GM19043 (cell line): ENCODE measurements at regions not wholly inside any gene's neighbourhood (a gene's known extent, or its start where the extent isn't known, plus 50 kb on each side); places are given as distances from the start of the nearest gene placed in this dataset.

ENCODE experiments used
- ATAC-seq: cut with Tn5 transposase; IDR thresholded peaks from one replicate; pipeline ENCODE4 v1.9.1; 2021; ENCODE audit warnings: low read depth; ENCODE audit not compliant: unreplicated experiment

DNA sequence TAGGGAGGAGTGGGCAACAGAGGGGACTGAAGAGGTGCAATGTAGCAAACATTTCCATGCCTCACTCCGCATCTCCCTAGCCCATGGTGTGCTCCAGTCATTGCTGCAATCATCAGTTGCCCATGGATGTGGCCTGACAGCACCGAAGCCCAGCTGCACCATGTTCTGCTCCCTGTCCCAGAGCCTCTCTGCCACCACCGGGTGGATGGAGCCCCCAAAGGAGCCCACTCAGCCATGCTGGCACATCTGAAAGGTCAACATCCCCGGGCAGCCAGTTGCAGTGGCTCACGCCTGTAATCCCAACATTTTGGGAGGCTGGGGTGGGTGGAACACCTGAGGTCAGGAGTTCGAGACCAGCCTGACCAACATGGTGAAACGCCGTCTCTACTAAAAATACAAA is 336.4 kb upstream of the ZMIZ1 start:
- ATAC-seq = no peak

DNA sequence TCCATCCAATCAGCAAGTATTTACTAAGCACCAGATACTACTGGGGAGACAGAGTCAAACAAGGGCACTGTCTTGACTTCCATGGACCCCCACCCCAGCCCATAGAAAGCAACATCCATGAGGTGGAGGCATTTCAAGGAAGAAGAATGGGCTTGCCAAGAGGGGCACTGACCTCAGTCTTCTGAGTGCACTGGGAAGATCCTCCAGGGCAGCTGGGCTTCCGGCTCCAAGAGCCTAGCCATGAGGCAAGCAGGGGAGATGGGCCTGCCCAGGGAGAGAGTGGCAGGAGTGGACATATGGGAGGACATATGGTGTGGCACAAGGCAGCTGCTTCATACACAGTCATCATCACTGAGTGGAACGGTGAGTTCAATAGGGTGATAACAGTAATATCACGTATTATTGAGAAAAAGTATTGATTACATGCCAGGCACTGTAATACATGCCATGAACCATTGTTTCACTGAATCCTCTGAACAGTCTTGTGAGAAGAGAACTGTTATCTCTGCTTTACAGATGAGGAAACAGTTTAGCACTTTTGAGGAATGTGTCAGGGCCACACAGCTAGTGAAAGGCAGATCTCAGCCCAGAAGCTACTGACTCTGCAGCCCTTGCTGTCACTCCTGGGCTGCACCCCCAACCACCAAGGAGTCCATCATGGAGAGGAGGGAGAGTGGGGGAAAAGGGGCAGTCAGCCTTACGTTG is 331.7 kb upstream of the ZMIZ1 start:
- no peak for ATAC-seq

DNA sequence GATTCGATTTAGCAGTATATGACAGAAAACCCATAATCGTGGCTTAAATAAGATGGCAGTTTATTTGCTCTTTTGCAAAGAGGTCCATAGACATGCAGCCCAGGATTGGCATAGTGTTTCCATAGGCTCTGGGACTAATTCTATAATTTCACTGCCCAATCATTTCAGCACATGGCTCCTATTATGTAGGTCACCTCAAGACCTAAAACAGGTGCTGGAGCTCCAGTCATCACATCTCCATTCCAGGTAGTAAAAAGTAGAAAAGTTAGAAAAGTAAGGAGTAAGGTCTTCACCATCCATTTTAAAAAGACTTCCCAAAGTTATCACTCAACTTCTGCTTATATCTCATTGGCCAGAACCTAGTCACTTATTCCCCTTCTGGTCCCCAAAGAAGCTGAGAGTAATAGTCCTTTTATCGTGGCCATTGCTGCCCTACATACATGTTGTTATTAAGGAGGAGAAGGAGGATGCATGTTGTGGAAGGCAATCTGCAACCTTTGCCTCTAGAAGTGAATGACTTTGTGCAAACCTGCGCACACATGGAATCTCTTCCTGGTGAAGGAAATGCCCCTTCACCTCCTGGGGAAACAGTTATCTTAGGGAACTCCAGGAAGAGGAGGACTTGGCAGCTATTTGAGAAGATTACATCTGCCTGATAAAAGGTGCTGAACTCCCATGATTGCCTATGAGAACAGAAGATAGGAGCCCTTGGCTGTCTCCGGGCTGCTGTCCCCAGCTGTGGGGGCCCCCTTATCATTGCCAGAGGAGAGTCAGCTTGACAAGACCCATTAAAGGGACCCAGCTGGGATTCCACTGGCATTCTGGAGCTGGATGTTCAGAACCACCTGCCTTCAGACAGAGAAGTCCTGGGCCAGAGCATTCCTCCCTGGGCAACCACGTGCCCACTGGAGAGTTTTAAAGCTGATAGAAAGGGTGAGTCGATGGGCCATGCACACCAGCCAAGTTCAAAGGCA is 330.6 kb upstream of the ZMIZ1 start:
- no peak for ATAC-seq

DNA sequence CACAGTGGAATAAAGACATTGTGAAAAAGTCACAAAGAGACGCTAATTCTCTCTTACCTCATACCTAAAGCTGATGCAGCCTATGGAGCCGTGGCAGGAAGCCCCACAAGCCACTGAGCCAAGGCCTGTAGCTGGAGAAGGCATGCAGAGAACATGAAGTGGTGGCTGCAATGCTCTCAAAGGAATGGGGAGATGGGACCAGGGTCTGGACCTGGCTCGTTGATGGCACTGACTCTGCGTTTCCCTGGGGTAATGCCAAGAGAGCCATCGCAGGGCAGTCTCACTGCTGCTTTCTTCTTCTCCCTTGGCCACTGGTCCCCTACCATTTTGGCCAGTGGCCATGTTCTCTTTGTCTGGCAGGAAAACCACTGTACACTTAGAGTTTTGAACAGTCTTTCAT is 329.9 kb upstream of the ZMIZ1 start:
- no peak for ATAC-seq

DNA sequence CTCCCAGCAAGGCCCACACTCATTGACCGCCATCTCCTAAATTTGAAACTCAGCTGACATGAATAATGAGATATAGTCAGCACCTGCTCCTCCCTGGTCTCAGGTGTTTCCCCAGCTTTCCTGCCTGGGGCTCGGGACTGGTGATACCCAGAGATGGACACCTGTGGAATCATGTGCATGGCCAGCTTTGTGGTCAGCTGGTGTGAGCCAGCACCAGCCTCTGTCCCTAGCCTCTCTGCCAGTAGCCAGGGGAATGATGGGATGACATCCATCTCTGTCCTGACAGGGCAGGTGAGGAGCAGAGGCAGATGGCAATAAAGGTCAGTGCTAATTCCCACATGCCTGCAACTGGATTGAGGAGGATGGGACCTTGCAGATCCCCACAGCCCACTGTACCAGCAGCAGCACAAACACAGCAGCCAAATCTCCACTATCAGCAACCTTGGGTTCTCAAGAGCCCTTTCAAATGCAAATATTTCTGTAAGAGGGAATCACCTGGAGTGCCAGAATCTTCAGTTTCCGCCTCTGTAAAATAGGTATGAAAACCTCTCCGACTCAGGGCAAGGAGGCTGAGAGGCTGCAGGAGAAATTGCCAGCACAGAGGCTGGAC is 329.2 kb upstream of the ZMIZ1 start:
- no peak for ATAC-seq

DNA sequence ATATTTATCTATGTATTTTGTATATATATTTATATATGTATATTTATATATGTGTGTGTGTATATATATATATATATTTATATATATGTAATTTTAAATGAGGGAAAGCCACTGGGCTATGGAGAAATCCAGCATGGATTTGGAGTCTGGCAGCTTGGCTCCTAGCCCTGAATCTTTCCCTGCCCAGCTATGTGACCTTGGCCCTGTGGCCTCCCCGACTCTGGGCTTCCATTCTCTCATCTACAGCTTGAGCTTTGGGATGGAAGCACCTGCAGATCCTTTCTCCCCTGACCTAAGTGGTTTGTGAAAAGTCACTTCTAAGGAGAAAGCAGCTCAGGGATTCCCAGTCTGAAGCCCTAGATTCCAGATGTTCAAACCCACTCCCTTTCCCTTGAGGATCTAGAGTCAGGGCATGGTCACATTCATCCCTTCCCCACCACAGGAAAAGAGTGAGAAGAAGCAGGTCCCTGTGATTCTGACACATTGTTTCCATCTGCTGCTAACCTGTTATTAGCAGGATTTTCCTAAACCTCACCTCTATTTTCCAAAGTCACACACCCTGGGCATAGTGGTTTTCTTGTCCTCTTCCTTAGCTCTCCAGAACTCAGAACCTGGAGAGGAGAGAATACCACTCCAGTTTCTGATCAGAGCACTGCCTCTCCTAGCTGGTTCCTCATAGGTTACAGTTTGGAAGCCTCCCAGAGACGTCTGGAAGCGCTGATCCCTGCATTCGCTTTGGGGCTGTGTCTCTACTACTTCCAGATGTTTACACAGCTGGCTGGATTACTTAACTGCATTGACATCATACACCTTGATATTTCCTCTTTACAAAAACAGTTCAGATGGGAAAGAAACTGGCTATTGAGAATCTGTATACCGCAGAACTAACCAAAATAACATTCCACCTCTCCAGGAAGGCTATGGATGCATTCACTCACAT is 327.5 kb upstream of the ZMIZ1 start:
- ATAC-seq = no peak

GRCh38 chr10:78742406-78742729 is 326.4 kb upstream of the ZMIZ1 start:
- ATAC-seq = no peak

DNA sequence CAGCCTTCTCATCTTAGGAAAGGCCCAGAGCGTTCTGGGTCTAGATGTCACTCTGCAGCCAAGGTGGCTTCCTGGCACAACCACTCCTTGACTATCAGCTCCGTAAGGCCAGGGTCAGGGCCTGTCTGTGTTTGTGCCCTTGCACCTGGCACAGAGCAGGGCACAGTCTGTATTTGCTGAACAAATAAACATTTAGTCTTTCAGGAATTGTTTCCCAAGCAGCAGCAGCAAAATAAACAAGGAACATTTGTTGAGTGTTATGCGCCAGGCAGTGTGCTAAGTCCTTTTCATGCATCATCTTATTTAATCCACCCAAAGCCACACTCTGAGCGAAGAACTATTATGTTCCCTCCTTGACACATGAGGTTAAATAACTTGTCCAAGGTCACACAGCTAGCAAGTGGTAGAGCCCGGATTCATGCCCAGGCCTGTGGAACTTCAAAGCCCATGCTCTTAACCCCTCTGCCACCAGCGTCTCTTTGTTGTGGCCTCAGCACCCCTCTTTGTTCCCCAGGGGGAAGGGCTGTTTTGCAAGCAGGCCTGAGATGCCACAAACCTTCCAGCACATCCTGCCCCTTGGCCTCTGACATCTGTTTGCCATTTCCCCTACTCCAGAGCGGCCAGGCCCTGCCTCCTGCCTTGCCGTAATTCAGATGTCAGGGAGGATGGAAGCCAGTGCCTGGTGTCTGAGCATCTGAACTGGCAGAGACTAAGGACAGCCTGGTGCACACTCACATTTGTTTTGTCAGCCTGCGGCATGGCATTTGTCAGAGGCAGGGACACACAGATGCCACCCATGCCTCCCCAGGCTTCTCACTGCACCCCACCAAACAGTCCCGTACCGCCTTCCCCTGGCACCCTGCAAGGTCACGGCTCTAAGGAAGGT is 325.8 kb upstream of the ZMIZ1 start:
- no peak for ATAC-seq

DNA sequence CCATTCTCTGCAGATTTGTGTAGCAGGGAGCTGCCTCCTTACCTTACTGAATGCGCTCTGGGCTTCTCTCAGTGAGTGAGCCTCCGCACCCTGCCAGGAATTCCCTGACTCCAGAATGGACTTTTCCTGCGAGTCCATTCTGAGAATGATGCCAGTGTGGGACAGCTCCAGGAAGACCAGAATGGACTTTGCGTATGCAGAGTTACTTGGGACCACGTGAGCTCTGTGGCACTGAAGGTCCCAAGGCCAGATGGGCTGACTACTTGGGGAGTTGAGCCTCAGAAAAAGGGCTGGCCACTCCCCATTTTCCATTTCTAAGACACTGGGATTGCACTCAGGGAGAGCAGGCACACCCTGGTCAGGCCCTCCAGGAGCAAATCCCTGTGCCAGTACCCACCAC is 324.7 kb upstream of the ZMIZ1 start:
- ATAC-seq = no peak

GRCh38 chr10:78744491-78745090 is 324.2 kb upstream of the ZMIZ1 start:
- ATAC-seq = no peak

DNA sequence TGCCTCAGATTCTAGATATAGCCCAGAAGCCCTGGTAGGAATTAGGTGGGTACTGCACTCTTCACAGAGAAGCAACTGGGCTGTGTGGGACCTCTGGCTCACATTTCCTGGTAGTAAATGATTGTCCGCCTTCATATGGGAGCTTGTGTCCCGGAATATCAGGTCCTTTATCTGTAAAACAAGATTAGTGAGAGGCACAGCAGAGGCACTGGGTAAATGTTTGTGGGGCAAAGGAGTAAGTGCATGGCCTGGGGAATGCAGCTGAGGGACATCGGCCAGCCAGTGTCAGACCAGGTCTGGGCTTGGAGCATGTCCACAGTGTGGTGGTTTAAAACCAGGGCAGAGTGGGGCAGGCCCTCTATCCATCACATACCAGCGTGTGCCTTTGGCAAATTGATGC is 323.3 kb upstream of the ZMIZ1 start:
- no peak for ATAC-seq

DNA sequence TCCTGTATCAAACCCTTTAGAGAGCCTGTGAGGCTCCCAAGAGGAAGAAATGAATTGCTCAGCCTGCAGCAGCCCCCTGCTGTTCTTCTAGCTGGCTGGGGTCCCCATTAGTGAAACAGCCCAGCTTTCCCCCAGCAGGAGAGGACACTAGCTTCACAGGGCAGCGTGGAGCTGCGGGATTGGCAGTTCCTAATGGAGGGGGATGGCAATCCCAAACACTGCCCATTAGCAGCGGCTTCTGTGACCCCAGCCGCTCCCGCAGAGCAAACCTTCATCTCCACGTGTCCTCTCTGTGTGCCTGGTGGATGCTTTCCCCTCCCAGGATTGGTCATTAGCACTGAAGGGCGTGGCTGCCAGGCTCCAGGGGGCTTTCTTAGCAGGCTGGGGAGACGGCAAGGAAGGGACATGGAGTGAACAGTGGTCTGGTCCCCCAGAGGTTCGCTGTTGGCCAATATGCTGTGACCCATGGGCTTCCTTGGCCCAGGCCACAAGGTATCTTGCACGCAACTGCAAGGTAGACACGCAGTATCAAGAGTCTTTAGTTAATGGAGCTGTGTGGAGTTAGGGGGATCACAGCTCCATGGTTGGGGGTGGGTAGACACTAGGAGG is 322.5 kb upstream of the ZMIZ1 start:
- ATAC-seq = no peak

- no peak for ATAC-seq
Measured at GRCh38 chr10:78747401-78748234, 321.1 kb upstream of the ZMIZ1 start.

DNA sequence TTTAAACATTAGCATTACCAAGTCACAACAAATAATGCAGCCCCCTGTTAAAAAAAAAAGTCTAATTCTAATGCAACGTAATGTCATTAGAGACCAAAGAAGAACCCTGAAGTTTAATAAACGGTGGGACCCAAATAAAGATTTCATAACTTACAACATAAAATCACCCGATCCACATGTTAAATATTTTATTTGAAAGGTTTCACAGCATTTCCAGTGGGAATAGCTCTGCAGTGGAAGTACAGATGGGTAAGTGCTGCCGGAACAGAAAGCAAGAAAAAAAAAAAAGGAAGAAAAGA is 320.6 kb upstream of the ZMIZ1 start:
- no peak for ATAC-seq

DNA sequence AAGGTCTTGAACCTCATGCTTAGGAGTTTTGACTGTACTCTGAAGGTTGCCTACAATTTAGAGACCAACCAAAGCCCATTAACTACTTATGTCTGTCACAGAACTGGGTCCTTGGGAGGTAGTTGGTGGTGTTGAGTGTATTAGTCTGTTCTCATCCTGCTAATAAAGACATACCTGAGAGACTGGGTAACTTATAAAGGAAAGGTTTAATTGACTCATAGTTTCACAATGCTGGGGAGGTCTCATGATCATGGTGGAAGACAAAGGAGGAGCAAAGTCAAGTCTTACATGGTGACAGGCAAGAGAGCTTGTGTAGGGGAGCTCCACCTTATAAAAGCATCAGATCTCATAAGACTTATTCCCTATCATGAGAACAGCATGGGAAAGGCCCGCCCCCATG is 319.6 kb upstream of the ZMIZ1 start:
- no peak for ATAC-seq

- no peak for ATAC-seq
Measured at GRCh38 chr10:78749898-78750297, 318.9 kb upstream of the ZMIZ1 start.

- no peak for ATAC-seq
Measured at GRCh38 chr10:78750418-78750817, 318.3 kb upstream of the ZMIZ1 start.

DNA sequence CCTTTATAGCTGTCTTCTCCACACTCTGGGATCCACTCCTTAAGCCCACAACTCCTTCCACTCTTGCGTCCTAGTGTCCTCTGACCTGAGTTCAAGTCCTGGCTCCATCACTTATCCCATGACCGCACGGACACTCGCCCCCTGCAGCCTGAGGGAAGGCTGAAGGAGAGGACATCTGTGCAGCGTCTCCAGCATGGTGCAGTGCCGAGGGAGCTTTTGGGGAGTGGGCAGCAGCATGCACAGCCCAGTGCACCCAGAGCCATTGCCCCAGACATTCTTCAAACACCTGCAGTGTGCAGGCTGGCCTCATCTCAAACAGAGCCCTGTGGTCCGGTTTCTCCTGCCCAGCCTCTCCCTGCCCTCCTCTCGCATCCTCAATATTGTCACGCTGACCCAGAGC is 317.1 kb upstream of the ZMIZ1 start:
- no peak for ATAC-seq
